ENCODE measurements at regions not wholly inside any gene's neighbourhood (a gene's known extent, or its start where the extent isn't known, plus 50 kb on each side); places are given as distances from the start of the nearest gene placed in this dataset.
"Not testable (repeated sequence)": the region's sequence is repeated elsewhere in the genome, so short reads cannot be mapped to it uniquely, and the experiment has no call there.

DNA sequence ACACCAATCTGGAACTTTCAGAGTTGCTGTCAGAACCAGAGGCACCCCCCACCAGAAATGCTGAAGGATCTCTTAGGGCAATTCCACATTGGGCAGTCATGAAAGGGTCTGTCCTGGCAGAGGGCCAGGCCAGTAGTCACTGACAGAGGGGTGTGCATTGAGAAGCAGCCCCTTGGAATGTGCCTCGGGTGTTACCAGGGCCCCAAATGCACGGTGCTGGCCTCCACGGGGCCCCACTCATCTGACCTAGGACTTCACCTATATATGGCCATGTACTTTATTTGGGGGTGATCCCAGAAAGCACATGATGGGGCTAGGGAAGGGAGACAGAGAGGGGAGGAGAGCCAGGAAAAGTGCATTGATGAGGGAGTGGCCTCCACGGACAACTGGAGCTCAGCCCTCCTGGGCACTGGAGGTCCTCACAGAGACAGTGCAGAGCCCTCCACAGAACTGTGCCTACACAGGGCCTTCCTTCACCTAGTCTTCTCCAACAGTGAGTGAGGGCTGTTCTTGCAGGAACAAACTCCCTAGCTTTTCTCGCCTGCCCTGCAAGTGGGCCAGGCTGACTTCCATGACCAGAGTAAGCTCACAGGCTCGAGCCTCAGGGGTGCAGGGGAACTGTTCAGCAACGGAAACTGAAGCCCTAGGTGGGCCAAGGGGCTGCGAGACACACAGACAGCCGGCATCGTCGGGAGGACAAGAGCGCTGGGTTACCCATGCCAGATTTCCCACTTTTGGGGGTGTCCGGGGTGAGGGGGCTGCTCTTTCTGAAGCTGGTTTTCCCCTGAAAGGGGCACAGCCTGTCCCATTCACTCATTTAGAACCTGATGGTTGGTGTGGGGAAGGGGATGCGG, 136.2 kb downstream of the HMX1 start:
- DNase-seq (ENCODE audit: low spot score): no peak

DNA sequence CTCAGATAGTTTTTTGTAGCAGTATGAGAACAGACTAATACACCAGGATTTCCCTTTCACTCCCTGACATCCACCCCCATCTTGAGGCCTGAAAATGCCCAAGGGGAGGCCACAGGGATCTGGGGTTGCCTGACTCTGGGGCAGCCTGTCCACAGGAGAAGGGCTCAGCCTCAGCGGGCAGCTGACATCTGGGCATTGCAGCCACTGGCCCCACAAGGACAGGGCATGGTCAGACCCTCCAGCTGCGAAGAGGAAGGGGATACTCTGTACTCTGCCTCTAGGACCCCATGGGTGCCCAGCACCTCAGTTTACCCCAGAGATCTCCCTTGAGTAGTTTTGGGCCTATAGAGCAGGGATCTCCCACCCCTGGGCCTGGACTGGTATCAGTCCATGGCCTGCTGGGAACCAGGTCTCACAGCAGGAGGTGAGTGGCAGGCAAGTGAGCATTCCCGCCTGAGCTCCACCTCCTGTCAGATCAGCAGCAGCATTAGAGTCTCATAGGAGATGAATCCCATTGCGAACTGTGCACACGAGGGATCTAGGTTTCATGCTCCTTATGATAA, 138.9 kb downstream of the HMX1 start:
- DNase-seq (ENCODE audit: low spot score): no peak

DNA sequence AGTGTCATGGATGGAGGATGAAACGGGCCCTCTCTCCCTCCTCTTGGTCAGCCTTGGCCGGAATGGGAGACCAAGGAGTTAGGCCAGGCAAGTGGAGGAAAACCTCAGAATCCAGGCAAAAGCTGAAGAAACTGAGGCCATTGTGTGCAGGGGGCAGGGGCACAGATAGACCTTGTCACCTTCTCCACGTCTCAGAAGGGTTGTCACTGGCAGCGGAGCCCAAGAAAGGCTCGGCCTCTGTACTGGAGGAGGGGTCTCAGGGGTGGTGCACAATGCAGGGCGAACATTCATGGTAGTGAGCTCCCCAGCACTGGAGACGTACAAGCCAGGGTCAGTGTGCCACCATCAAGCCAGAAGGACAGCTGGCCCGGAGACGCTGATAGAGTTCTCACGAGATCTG, 139.5 kb downstream of the CPZ start:
- no peak for DNase-seq (ENCODE audit: low spot score)

DNA sequence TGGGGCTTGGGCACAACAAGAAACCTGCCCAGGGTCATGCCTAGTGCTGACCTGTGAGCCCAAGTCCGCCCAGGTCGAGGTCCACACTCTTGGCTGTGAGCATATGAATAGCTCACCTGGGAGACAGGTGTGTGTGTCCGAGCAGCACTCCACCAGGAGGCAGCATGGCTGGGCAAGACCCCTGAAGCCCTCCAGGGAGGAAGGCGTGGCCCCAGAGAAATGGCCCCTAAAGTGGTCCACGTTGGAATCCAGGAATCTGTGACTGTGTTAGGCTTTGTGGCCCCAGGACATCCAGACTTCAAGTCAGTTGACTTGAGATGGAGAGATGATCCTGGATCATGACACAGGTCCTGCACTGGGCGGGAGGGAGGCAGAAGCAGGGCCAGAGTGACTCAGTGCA, 138.8 kb downstream of the CPZ start:
- DNase-seq (ENCODE audit: low spot score): no peak

DNA sequence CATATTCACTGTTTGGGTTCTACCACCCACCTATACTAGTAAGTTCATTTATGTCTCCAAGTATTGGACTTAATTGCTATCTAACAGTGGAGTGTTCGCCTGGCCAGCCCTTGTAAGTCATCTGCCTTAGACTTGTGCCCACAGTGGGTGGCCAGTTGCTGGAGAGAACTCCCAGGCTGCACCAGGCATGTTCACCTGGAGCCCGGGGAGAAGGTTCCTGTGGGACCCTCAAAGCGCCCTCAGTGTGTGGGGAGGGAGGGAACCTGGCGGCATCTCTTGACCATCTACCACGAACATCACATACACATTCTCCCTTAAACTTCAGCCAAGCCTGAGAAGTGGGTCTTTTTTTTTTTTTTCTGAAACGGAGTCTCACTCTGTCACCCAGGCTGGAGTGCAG, 138.1 kb downstream of the CPZ start:
- no peak for DNase-seq (ENCODE audit: low spot score)

DNA sequence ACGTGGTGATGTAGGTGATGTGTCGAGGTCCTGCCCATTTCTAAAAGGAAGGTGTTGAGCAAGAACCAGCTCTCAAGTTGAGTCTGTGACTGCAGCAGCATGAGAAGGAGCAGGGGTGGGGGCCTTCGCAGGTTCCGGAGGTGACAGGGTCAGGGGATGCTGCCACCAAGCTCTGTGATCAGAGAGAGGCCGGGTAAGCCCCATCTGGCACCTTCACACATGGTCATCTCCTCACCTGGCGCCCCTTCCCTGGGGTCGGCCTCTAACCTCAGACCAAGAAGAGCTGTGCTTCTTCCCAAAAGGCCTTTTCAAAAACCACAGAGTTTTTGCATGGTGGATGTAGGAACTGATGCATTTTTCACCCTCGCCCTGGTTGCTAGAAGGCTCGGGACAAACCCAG, 137.6 kb downstream of the CPZ start:
- DNase-seq (ENCODE audit: low spot score): no peak

DNA sequence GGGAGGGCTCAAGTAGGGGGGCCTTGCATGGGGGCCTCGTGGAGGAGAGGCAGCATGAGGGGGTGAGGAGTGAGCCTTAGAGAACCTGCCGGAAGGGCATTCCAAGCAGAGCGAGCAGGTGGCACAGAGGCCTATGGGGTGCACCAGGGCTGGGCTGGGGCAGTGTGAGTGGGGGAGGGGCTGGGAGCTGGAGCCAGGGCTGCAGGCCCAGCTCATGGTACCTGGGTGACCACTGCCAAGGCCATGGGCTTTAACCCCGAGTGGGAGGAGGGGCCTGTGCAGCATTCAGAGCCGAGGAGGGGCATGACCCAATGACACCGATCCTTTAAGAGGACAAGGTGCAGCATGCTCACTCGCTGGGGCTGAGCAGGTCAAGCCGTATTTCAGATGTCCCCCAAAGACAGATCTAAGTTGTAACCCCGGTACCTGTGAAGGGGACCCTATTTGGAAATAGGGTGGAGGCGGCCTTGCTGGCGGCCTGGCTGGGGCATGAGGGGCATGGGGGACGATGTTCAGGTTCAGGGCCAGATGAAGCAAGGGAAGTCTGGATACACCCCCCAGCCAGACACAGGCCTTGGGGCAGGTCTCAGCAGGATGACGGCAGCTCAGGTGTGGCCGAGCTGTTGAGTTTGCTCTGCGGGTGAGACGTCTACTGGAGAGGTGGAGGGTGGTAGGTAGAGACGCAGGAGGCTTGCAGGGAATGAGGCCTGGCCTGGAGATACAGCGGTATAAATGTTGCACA, 137.0 kb downstream of the CPZ start:
- no peak for DNase-seq (ENCODE audit: low spot score)

DNA sequence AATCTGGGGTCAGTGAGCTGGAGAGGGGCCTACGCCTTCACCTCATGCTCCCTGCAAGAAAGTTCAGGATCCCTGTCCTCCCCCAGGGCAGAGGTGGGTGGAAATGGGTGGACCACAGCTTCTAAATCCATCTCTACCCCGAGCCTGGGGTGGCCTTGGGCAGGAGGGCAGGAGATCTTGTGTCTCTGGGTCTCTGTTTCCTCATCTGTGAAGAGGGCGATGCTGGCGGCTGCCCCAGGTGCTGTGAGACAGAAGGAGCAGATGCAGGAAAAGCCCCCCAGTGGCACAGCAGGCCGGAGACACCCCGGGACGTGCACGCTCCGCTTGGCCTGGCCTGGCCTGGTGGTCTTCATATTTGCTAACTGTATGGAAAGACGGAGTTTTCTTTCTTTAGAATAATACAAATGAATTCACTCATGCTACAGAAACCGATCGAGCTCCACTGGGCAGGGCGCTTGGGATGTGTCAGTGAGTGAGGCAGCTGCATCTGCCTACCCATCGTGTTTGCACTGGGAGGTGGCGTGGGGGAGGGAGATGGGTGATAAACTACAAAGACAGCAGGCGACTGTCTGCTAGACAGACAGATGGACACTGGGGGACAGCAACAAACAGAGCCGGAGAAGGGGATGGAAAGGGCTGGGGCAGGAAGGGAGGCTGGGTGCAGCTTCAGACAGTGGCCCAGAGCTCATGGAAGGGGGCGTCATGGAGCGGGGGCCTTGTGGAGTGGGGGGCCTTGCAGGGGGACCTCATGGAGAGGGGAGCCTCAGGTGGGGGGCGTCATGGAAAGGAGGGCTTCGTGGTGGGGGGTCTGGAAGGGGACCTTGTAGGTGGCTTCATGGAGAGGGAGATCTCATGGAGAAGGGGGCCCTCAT, 136.2 kb downstream of the CPZ start:
- no peak for DNase-seq (ENCODE audit: low spot score)

DNA sequence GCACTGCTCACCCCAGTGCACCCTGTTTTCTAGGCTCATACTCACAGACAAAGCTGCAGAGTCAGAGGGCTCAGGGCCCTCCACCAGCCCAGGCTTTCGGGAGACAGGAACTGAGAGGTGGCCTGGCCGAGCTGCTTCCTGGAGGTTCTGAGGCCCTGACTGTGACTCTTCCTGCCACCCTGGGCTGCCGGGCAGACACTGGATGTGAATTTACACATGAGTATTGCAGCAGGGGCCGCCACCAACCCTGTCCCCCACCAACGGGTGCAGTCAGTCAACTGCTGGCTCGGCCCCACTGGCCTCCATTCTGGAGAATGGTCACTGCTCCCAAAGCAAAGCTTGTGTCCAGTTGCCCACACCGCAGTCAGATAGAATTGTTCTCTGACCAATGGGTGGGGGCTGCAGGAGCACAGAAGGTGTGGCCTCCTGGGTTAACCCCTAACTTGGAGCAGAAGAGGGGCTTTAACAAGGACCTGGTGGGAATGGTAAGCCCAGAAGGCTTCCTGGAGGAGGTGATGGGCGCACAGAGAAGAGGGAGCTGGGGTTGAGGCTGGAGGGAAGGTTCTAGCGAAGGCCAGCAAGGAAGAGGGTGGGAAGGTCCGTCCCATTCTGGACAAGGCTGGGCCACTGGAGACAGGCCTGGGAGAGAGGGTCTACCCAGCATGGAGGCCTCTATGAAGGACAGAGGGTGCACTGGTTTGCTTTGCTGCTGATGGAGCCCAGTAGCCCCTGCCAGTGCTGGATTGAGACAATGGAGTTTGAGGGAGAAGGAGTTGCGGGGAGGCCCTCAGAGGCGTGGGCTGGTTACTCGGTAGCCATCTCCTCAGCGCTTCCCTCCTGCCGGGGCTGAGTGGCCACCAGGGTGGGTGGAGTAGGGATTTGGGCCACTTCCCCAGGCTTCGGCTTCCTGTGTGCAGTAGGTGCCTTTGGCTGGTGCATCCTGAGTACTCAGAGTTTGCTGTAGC, 135.3 kb downstream of the CPZ start:
- DNase-seq (ENCODE audit: low spot score): no peak

DNA sequence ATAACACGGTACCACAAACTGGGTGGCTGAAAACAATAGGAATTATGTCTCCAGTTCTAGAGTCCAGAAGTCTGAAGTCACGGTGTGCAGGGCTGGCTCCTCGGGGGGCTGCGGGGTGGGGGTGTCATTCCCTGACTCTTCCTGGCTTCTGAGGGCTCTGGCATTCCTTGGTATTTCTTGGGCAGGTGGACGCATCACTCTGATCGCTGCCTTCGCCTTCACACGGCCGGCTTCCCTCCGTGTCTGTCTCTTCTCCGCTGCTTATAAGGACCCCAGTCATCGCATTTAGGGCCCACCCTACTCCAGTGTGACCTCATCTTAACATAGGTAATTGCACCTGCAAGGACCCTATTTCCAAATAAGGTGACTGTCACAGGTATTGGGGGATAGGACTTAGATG, 134.6 kb downstream of the CPZ start:
- no peak for DNase-seq (ENCODE audit: low spot score)

DNA sequence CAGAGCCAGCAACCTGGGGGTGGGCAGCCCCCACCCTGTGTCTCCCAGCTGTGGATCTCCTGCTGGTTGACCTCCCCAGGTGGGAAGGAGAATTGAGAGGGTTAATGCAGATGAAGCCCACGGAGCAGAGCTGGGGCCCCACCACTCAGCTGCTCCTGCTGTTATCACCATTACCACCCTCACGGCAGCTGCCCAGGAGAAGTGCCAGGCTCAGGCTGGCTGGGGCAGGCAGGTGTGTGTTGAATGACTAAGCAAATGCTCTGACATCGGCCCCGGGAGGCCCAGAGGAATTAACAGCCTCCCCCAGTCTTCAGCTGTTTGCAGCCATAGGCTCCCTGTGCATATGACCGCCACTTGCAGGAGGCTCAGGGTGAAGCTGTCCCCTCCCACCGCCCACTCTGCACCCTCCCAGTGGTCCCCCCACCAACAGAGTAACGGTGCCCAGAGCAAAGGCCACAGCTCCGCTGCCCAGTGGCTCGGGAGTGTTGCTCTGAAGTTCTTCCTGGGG, 133.8 kb downstream of the CPZ start:
- no peak for DNase-seq (ENCODE audit: low spot score)

DNA sequence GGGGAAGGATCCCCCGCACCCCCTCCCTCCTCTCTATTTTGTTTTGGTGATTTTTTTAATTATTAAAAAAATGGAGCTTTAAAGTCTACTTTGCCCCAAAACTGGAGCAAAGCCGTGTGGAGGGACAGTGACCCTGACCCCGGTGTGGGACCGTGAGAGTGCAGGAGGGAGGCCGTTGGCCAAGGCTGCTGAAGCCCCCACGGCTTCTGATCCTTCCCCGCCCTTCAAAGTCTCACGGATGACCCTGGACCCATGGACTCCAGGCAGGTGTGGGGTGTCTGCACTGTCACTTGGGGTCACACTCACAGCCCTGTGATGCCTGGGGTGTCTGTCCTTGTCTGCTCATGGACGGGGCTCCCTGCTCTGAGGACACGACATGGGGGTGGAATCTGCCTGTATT, 133.3 kb downstream of the CPZ start:
- no peak for DNase-seq (ENCODE audit: low spot score)

DNA sequence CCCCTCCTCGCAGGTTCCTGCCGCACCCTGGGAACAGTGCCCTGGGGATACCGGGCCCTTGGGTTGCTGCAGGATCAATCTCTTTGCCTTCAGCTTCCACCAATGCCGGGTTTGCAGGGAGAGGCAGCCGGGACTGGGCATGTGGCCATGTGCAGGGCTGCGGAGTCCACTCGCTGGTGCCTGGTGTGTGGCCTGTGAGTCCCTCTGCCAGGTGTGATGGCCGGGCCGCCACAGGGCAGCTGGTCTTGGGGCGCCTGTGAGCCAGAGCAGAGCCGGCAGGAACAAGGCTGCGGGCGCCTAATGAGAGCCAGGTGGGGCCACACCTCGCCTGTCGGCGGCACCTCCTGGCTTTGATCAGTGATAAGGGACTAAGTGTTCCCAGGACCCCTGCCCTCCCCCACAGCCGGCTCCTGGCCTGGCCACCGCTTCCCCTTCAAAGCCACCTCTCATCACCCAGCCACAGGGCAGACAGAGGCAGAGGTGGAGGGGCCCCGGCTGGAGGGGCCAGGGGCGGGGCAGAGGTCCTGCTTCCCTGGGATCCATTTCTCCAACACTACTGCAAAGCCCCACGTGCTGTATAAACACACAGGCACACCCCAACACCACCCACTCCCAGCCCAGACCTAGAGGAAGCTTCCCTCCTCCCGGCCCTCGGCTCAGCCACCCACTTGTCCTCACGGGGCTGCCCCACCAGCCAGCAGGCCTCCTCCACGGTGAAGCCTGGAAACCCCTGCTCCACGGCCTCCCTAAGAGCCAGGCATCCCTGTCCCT, 132.7 kb downstream of the CPZ start:
- DNase-seq (ENCODE audit: low spot score): no peak

DNA sequence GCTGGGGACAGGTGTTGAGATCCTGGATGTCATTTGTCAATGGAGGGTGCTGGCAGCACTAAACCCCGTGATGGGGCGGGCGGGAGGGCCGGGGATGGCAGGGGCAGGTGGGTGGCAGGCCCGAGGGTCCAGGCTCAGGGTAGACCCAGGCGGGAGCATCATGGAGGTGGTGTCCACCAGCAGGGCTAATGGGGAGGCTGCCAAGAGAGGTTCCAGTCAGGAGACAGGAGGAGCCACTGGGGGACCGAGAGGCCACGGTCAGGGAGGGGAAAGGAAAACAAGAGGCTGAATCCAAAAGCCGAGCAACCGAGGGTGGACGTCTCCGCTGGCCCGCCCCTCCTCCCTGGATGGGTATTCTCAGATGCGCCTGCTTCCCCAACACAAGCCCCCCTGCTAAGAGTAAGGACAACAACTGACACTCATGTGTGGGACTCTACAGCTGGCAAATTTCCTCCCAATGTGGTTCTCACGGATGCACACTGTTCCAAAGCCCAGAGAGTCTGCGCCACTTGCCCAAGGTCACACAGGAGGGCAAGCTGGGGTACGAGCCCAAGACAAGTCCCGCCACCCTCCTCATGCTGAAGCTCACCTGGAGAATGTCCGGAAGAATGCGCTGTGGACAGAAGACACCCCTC, 132.0 kb downstream of the CPZ start:
- DNase-seq (ENCODE audit: low spot score): no peak

DNA sequence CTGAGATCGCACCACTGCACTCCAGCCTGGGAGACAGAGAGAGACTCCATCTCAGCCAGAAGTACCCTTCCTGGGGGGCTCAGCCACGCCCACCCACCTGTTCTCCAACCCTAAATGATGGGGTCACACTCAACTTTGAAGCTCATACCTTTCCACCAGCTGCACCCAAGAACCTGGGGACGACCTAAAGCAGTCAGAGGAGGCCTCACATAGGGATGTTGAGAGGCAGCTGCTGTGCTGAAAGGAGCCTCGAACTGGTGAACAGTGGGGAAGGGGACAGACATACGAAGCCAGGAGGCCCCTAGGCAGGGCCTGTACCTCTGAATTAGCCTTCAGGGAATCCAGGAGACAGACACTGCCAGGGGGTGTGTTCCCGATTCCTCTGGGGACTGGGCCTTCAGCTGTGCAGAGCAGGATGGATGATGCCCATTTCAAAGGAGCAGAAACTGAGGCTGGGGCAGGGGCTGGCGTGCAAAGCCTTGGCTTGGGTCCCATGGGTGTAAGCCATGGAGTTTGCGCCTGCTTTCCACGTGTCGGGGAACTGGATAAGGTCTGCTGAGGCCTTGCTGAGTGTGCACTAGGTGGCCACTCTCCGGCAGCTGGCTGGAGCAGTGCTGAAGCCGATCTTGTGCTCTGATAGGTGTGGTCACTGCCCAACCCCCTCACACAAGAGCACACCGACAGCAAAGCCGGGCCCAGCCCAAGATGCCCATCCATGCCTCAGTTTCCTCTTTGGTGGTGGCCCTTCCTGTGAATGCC, 130.8 kb downstream of the CPZ start:
- DNase-seq (ENCODE audit: low spot score): no peak

DNA sequence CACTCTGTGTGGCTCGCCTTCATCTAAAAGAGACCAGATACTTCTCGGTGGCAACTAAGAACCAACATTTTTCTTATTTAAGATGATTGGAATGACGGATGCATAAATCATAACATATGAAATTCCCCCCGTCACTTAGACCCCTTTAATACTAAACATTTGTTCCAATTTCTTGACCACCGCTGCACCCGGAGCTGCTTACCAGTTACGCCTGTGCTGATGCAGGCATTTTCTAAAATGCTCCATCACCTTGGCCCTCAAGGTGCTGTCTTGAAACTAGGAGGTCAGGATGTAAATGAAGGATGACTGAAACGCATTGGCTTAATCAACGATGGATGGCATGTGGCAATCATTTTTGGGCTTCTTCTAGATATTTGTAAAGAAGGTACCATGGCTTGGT, 130.0 kb downstream of the CPZ start:
- no peak for DNase-seq (ENCODE audit: low spot score)

DNA sequence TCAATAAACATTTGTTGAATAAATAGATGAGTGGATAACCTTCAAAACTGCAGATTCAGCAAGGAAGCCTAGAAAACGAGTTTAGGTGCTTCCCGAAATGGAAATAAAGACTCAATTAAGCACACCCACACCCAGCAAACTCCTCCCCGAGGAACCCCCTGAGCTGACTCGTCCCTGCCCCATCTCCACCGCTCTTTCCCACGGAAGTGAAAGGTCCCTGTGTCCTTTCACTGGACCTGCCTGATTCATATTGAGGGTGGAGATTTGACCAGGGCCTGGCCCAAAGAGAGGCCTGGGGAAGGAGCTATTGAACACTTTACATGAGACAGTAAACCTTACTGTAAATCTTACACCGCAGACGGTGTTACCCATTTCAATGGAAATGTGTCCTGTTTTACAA, 129.1 kb downstream of the CPZ start:
- no peak for DNase-seq (ENCODE audit: low spot score)

DNA sequence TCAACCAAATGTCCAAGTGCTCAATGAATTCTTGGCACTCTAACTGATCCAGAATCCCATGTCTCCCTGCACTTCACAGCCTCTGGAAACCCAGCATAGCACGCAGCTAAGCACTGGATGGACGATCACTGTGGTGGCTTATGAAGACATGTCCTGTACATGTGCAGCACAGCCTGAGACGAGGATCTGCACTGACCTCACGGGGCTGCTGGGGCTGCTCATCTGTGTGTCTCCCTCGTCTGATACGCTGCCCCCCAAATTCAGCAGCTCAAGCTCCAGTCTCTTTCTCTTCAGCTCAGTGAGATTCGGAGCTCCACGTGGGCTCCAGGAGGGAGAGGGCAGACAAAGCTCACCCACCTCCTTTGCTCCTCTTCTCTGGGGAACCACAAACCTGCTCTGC, 126.9 kb downstream of the CPZ start:
- no peak for DNase-seq (ENCODE audit: low spot score)

DNA sequence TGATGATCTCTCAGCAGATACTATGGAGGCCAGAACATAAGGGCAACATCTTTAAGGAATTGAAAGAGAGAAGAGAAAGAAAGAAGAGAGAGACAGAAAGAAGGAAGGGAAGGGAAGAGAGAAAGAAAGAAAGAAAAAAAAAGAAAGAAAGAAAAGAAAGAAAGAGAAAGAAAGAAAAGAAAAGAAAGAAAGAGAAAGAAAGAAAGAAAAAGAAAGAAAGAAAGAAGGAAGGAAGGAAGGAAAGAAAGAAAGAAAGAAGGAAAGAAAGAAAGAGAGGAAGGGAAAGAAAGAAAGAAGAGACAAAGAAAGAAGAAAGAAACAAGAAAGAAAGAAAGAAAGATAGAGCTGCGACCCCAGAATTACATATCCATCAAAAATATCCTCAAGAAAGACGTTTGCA, 124.9 kb downstream of the CPZ start:
- not testable (repeated sequence) for DNase-seq (ENCODE audit: low spot score)

Measured in H4 (cell line).